Mesenchymal stem cell (in vitro differentiated cells and primary cell): ENCODE measurements at regions not wholly inside any gene's neighbourhood (a gene's known extent, or its start where the extent isn't known, plus 50 kb on each side); places are given as distances from the start of the nearest gene placed in this dataset.

Source experiments
- DNase-seq: peaks from one replicate; pipeline ENCODE4 v3.0.0-alpha.2; 2013
- H2AFZ ChIP-seq: one replicate; pipeline ENCODE4 v1.6.1; 2013; ENCODE audit warnings: low read depth, mild to moderate bottlenecking, control low read depth, inconsistent platforms, low read length, moderate library complexity
- H2AK5ac ChIP-seq: 2 replicates; pipeline ENCODE4 v1.6.1; 2013; ENCODE audit warnings: low read length, moderate library complexity, mild to moderate bottlenecking, inconsistent platforms; ENCODE audit not compliant: severe bottlenecking
- H2BK120ac ChIP-seq: one replicate; pipeline ENCODE4 v1.6.1; 2013; ENCODE audit warnings: low read depth, mild to moderate bottlenecking, inconsistent platforms, low read length, moderate library complexity
- H2BK12ac ChIP-seq, 2 experiments: one replicate each; pipeline ENCODE4 v1.6.1; 2013; ENCODE audit warnings: inconsistent platforms in 2 of 2, low read length in 2 of 2, mild to moderate bottlenecking in 2 of 2, moderate library complexity in 2 of 2, control low read depth in 1 of 2
- H2BK15ac ChIP-seq: one replicate; pipeline ENCODE4 v1.6.1; 2013; ENCODE audit warnings: mild to moderate bottlenecking, low read depth, inconsistent platforms; ENCODE audit not compliant: poor library complexity, severe bottlenecking
- H2BK5ac ChIP-seq: 2 replicates; pipeline ENCODE4 v1.6.1; 2013; ENCODE audit warnings: low read depth, mild to moderate bottlenecking, low read length, control low read depth, inconsistent platforms; ENCODE audit not compliant: poor library complexity, severe bottlenecking
- H3K14ac ChIP-seq, 2 experiments: one replicate each; pipeline ENCODE4 v1.6.1; 2013; ENCODE audit warnings: inconsistent platforms in 2 of 2, low read length in 2 of 2, control low read depth in 1 of 2, mild to moderate bottlenecking in 1 of 2, moderate library complexity in 1 of 2
- H3K18ac ChIP-seq, 2 experiments: one replicate each; pipeline ENCODE4 v1.6.1; 2013; ENCODE audit warnings: inconsistent platforms in 2 of 2, low read length in 2 of 2, control low read depth in 1 of 2, low read depth in 1 of 2, mild to moderate bottlenecking in 1 of 2
- H3K23ac ChIP-seq, 2 experiments: one replicate each; pipeline ENCODE4 v1.6.1; 2013; ENCODE audit warnings: inconsistent platforms in 2 of 2, low read length in 2 of 2, mild to moderate bottlenecking in 2 of 2, moderate library complexity in 2 of 2, control low read depth in 1 of 2
- H3K27ac ChIP-seq: 2 replicates; pipeline ENCODE4 v1.5.1; 2013; ENCODE audit warnings: mild to moderate bottlenecking, moderate library complexity, low read length, control low read depth, inconsistent platforms; ENCODE audit not compliant: poor library complexity, severe bottlenecking
- H3K27me3 ChIP-seq, 2 experiments: 2 replicates each; pipeline versions ENCODE4 v1.6.1 to v1.7.0; 2013; ENCODE audit warnings: low read length in 2 of 2, mild to moderate bottlenecking in 2 of 2, moderate library complexity in 2 of 2, control low read depth in 1 of 2, inconsistent platforms in 1 of 2; ENCODE audit not compliant: control insufficient read depth in 1 of 2, insufficient read depth in 1 of 2
- H3K36me3 ChIP-seq, 2 experiments: 2 replicates each; pipeline versions ENCODE4 v1.6.1 to v1.7.0; 2013; ENCODE audit warnings: low read length in 2 of 2, control low read depth in 1 of 2, inconsistent platforms in 1 of 2, low read depth in 1 of 2, mild to moderate bottlenecking in 1 of 2; ENCODE audit not compliant: insufficient read depth in 2 of 2, control insufficient read depth in 1 of 2
- H3K4ac ChIP-seq, 2 experiments: one replicate each; pipeline ENCODE4 v1.6.1; 2013; ENCODE audit warnings: inconsistent platforms in 2 of 2, low read length in 2 of 2, mild to moderate bottlenecking in 2 of 2, moderate library complexity in 2 of 2, control low read depth in 1 of 2, low read depth in 1 of 2
- H3K4me1 ChIP-seq: 2 replicates; pipeline ENCODE4 v1.6.1; 2013; ENCODE audit warnings: low read depth, low read length, control low read depth; ENCODE audit not compliant: control insufficient read depth, insufficient read depth
- H3K4me2 ChIP-seq: 2 replicates; pipeline ENCODE4 v1.6.1; 2013; ENCODE audit warnings: low read length, mild to moderate bottlenecking, inconsistent platforms; ENCODE audit not compliant: poor library complexity, severe bottlenecking
- H3K4me3 ChIP-seq, 2 experiments: 2 replicates each; pipeline versions ENCODE4 v1.5.1 to v1.7.0; 2013; ENCODE audit warnings: low read length in 2 of 2, mild to moderate bottlenecking in 2 of 2, control low read depth in 1 of 2, low read depth in 1 of 2; ENCODE audit not compliant: insufficient read depth in 1 of 2
- H3K79me1 ChIP-seq: replicated peaks from 2 replicates; pipeline ENCODE4 v1.6.1; 2013; ENCODE audit warnings: mild to moderate bottlenecking, control low read depth, low read length, inconsistent platforms; ENCODE audit not compliant: poor library complexity, severe bottlenecking
- H3K9ac ChIP-seq: 2 replicates; pipeline ENCODE4 v1.7.0; 2013; ENCODE audit warnings: mild to moderate bottlenecking, low read length, moderate library complexity
- H3K9me3 ChIP-seq: 2 replicates; pipeline ENCODE4 v1.7.0; 2013; ENCODE audit warnings: mild to moderate bottlenecking, low read length; ENCODE audit not compliant: control insufficient read depth
- H4K8ac ChIP-seq: one replicate; pipeline ENCODE4 v1.6.1; 2013; ENCODE audit warnings: inconsistent platforms, mild to moderate bottlenecking, low read length, moderate library complexity
- H4K91ac ChIP-seq: one replicate; pipeline ENCODE4 v1.6.1; 2013; ENCODE audit warnings: mild to moderate bottlenecking, low read length, inconsistent platforms
- WGBS: methylation state at CpG from one replicate; pipeline ENCODE4 v1.1.7; 2013; ENCODE audit warnings: mixed read lengths; 5-methylcytosine and 5-hydroxymethylcytosine counted together

DNA sequence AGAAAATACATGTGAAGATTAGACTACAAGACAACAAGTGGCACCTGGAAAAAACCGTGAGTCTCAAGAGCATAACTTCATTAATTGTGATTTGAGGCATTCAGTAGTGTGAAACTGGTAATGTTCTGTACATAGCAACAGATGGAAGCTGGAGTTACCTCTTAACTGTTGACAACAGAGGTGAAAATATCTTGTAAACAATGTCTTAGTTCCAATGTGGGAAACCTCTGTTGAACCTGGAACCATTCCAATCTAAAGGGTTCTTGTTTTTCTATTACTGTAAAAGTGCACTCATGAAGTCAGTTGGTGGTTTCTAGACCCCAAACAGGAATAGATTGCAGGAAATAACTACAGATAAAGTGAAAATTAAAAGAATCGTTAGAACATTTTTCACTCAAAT, 728.4 kb downstream of the SLITRK1 start:
- H3K79me1 ChIP-seq = no peaks in the 10 kb centered on the region
- no peak overlapping the region for H2BK15ac ChIP-seq
- H2AK5ac ChIP-seq = no peak overlapping the region
- no peaks in the 10 kb centered on the region for H3K9me3 ChIP-seq
- no peak overlapping the region for H4K91ac ChIP-seq
- no peak overlapping the region for H3K4me2 ChIP-seq
- no peak overlapping the region for H3K14ac ChIP-seq
- 62% methylated on average over 2 of the region's 2 CpGs for WGBS
- H3K4me1 ChIP-seq = no peaks in the 10 kb centered on the region
- no peak overlapping the region for H3K23ac ChIP-seq
- no peak overlapping the region for H4K8ac ChIP-seq
- H3K27me3 ChIP-seq = no peaks in the 10 kb centered on the region
- H3K9ac ChIP-seq = no peak overlapping the region
- no peaks in the 10 kb centered on the region for H3K36me3 ChIP-seq
- H2BK5ac ChIP-seq = no peak overlapping the region
- H3K18ac ChIP-seq = no peak overlapping the region
- H2BK120ac ChIP-seq = no peak overlapping the region
- no peak overlapping the region for H3K4ac ChIP-seq
- no peak overlapping the region for H2BK12ac ChIP-seq
- H2AFZ ChIP-seq = no peak overlapping the region
- no peak overlapping the region for H3K27ac ChIP-seq
- no peak overlapping the region for H3K4me3 ChIP-seq
- no peak for DNase-seq

DNA sequence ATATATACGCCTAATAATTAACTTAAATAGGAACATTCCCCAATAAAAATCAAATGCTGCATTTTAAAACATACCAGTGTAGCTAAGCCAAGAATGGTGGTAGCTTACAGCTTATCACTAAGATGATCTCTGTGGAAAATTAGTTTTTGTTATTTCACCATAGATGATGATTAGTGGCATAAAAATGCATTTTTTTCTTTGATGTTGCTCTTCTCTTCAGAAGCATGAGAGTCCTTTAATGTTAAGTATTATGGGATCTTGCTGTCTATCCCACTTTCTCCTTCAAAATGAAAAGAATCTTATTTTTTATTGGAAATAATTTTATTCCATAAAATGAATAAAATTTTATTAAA, 731.0 kb downstream of the SLITRK1 start:
- no CpG with 5 or more reads among the region's 1 CpG for WGBS
- H3K79me1 ChIP-seq = no peaks in the 10 kb centered on the region
- H2BK15ac ChIP-seq = no peak overlapping the region
- H3K27me3 ChIP-seq = no peaks in the 10 kb centered on the region
- H3K23ac ChIP-seq = no peak overlapping the region
- DNase-seq = no peak
- no peak overlapping the region for H2AK5ac ChIP-seq
- no peak overlapping the region for H4K8ac ChIP-seq
- no peak overlapping the region for H3K4me2 ChIP-seq
- H3K9me3 ChIP-seq = no peaks in the 10 kb centered on the region
- H4K91ac ChIP-seq = no peak overlapping the region
- H3K9ac ChIP-seq = no peak overlapping the region
- H3K36me3 ChIP-seq = no peaks in the 10 kb centered on the region
- H3K4ac ChIP-seq = no peak overlapping the region
- no peak overlapping the region for H3K4me3 ChIP-seq
- no peak overlapping the region for H2AFZ ChIP-seq
- H3K4me1 ChIP-seq = no peaks in the 10 kb centered on the region
- H2BK120ac ChIP-seq = no peak overlapping the region
- no peak overlapping the region for H3K14ac ChIP-seq
- no peak overlapping the region for H2BK12ac ChIP-seq
- H3K27ac ChIP-seq = no peak overlapping the region
- H3K18ac ChIP-seq = no peak overlapping the region
- H2BK5ac ChIP-seq = no peak overlapping the region

DNA sequence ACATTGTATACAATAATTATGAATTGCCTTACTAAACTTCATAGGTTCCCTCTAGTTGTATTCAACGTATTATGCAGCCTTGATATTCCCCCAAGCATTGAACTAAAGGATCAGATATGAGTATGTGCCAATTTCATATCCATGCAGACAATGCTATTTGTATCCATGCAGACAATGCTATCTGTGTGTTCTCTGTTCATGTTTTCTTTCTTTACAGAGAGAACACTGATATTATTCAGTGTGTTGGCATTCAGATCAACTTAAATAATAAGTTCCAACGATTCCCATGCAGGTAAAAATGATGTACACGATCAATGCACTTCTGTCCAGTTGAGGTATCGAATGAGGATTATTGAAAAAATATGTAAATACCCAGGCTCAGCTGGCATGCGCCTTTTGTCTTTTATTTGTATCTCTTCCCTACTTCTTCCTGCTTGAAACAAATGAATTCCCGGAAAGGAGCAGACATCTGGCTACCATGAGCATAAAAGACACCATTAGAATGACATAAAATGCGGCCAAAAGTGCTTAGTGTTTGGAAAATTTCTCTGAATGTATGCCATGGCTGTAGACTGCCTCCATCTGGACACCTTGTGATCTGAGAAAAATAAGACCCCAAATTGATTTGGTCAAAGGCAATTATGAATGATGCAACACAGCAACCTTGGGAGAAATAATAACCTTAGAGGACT, 731.5 kb downstream of the SLITRK1 start:
- H4K91ac ChIP-seq = no peak overlapping the region
- 92% methylated on average over 7 of the region's 7 CpGs for WGBS
- no peak for DNase-seq

GRCh38 chr13:83136660-83137059, 745.6 kb downstream of the SLITRK1 start:
- no peaks in the 10 kb centered on the region for H3K79me1 ChIP-seq
- H3K14ac ChIP-seq = no peak overlapping the region
- no peak overlapping the region for H3K9ac ChIP-seq
- H3K9me3 ChIP-seq = no peaks in the 10 kb centered on the region
- H4K8ac ChIP-seq = no peak overlapping the region
- no peak overlapping the region for H2AFZ ChIP-seq
- H2BK5ac ChIP-seq = no peak overlapping the region
- H3K4me2 ChIP-seq = no peak overlapping the region
- H2BK120ac ChIP-seq = no peak overlapping the region
- no peaks in the 10 kb centered on the region for H3K36me3 ChIP-seq
- no peak overlapping the region for H3K4me3 ChIP-seq
- no peak overlapping the region for H3K4ac ChIP-seq
- no peak overlapping the region for H2AK5ac ChIP-seq
- H2BK12ac ChIP-seq = no peak overlapping the region
- no peak overlapping the region for H4K91ac ChIP-seq
- H3K27me3 ChIP-seq = no peaks in the 10 kb centered on the region
- H3K27ac ChIP-seq = no peak overlapping the region
- no peak for DNase-seq
- 91% methylated on average over 15 of the region's 17 CpGs for WGBS
- no peak overlapping the region for H3K23ac ChIP-seq
- no peak overlapping the region for H2BK15ac ChIP-seq
- H3K18ac ChIP-seq = no peak overlapping the region
- no peaks in the 10 kb centered on the region for H3K4me1 ChIP-seq

More for the DNA sequence above, 731.5 kb downstream of the SLITRK1 start:
- Histone ChIP-seq H3K14ac (no peak overlapping the region), H3K27ac (no peak overlapping the region), H3K9me3 (no peaks in the 10 kb centered on the region), H3K27me3 (no peaks in the 10 kb centered on the region), H2AFZ (no peak overlapping the region), H2BK5ac (no peak overlapping the region), H2AK5ac (no peak overlapping the region), H3K4ac (no peak overlapping the region), H3K4me1 (no peaks in the 10 kb centered on the region), H3K36me3 (no peaks in the 10 kb centered on the region), H3K23ac (no peak overlapping the region), H3K9ac (no peak overlapping the region), H4K8ac (no peak overlapping the region), H3K4me3 (no peak overlapping the region), H3K79me1 (no peaks in the 10 kb centered on the region), H2BK12ac (no peak overlapping the region), H2BK120ac (no peak overlapping the region), H3K4me2 (no peak overlapping the region), H3K18ac (no peak overlapping the region), H2BK15ac (no peak overlapping the region)
